ENCODE measurements at regions not wholly inside any gene's neighbourhood (a gene's known extent, or its start where the extent isn't known, plus 50 kb on each side); places are given as distances from the start of the nearest gene placed in this dataset.

DNA sequence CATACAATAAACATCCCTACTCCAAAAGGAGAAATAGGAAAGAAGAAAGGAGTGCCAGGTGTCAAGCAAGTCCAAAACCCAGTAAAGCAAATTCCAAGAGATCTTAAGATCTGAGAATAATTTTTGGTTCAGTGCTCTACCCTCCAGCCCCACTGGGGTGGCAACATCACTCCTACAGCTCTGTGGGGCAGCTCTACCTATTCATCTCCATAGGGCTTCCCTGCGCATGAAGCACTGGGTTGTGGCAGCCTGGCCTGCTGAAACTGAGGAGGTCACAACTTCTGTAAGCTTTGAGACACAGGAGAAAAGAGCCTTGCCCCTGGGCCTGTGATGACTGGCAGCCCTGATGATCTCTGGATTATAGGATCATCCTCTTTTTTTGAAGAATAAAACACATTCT, 378.2 kb upstream of the SOX14 start:
- no peaks in the 10 kb centered on the region for H4K20me1 ChIP-seq (ENCODE audit: insufficient read depth)
- no peaks in the 10 kb centered on the region for H3K9me3 ChIP-seq (ENCODE audit: low read length)
- H2AFZ ChIP-seq (ENCODE audit: low read depth, low read length), result no peak overlapping the region
- no peak overlapping the region for H3K4me3 ChIP-seq (ENCODE audit: low read length)
- H3K27me3 ChIP-seq (ENCODE audit: insufficient read depth, low read depth, low read length), result no peaks in the 10 kb centered on the region
- H3F3A ChIP-seq (ENCODE audit: insufficient read depth, low read length, poor library complexity, severe bottlenecking), result no peaks in the 10 kb centered on the region
- TF ChIP-seq, protein P1, sequence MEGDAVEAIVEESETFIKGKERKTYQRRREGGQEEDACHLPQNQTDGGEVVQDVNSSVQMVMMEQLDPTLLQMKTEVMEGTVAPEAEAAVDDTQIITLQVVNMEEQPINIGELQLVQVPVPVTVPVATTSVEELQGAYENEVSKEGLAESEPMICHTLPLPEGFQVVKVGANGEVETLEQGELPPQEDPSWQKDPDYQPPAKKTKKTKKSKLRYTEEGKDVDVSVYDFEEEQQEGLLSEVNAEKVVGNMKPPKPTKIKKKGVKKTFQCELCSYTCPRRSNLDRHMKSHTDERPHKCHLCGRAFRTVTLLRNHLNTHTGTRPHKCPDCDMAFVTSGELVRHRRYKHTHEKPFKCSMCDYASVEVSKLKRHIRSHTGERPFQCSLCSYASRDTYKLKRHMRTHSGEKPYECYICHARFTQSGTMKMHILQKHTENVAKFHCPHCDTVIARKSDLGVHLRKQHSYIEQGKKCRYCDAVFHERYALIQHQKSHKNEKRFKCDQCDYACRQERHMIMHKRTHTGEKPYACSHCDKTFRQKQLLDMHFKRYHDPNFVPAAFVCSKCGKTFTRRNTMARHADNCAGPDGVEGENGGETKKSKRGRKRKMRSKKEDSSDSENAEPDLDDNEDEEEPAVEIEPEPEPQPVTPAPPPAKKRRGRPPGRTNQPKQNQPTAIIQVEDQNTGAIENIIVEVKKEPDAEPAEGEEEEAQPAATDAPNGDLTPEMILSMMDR (IDR thresholded peaks at IDR 0.05; ENCODE audit: poor library complexity, severe bottlenecking), result no peak
- TF ChIP-seq RAD21 (conservative IDR thresholded peaks at IDR 0.05), result no peak
- TF ChIP-seq SMC3 (conservative IDR thresholded peaks at IDR 0.05; ENCODE audit: poor library complexity), result no peak
- no peak for TF ChIP-seq MXI1 (conservative IDR thresholded peaks at IDR 0.05; ENCODE audit: poor library complexity, severe bottlenecking)
- H3K27ac ChIP-seq (ENCODE audit: low read length), result no peak overlapping the region
- no peak overlapping the region for H3K9ac ChIP-seq (ENCODE audit: low read length)
- no peaks in the 10 kb centered on the region for H3K9me2 ChIP-seq (ENCODE audit: insufficient read depth, low read length)
- H3K4me2 ChIP-seq (ENCODE audit: low read length), result no peak overlapping the region
- no peaks in the 10 kb centered on the region for H3K79me2 ChIP-seq (replicated peaks; ENCODE audit: insufficient read depth, low read length)
- H3K36me3 ChIP-seq (ENCODE audit: insufficient read depth, low read length), result no peaks in the 10 kb centered on the region

GRCh38 chr3:137409584-137409983, 354.5 kb upstream of the SOX14 start:
- Histone ChIP-seq H3K9me3 (ENCODE audit: low read length) (no peaks in the 10 kb centered on the region), H2AFZ (ENCODE audit: low read depth, low read length) (no peak overlapping the region), H3K27ac (ENCODE audit: low read length) (no peak overlapping the region), H3K36me3 (ENCODE audit: insufficient read depth, low read length) (no peaks in the 10 kb centered on the region), H3F3A (ENCODE audit: insufficient read depth, low read length, poor library complexity, severe bottlenecking) (no peaks in the 10 kb centered on the region), H3K27me3 (ENCODE audit: insufficient read depth, low read depth, low read length) (no peaks in the 10 kb centered on the region), H3K79me2 (replicated peaks; ENCODE audit: insufficient read depth, low read length) (no peaks in the 10 kb centered on the region), H3K9ac (ENCODE audit: low read length) (no peak overlapping the region), H3K4me3 (ENCODE audit: low read length) (no peak overlapping the region), H3K9me2 (ENCODE audit: insufficient read depth, low read length) (no peaks in the 10 kb centered on the region), H4K20me1 (ENCODE audit: insufficient read depth) (no peaks in the 10 kb centered on the region), H3K4me2 (ENCODE audit: low read length) (no peak overlapping the region)
- TF ChIP-seq EP300 (conservative IDR thresholded peaks at IDR 0.05; ENCODE audit: poor library complexity, severe bottlenecking) (no peak), SMC3 (conservative IDR thresholded peaks at IDR 0.05; ENCODE audit: poor library complexity) (no peak), MXI1 (conservative IDR thresholded peaks at IDR 0.05; ENCODE audit: poor library complexity, severe bottlenecking) (no peak), EZH2 (IDR thresholded peaks at IDR 0.05; ENCODE audit: borderline replicate concordance, insufficient read depth, low read length, poor library complexity, severe bottlenecking) (no peak)

DNA sequence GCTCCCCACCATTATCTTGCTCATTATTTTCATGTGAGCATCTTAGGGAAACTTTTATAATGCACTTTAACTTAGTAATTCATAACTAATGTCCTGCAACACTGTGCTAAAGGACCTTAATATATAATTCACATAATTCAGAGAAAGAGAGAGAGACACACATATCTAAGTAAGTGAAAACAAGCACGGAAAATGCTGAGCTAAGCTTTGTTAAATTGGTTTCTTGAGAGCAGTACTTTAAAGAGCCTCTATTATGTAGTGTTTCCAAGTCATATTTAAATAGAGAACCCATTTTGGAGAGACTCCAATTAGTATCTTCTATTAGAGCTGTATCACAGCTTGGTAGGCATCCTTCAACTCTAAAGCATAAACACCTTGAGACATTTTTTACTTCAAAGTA, 354.1 kb upstream of the SOX14 start:
- H3K4me2 ChIP-seq (ENCODE audit: low read length), result no peak overlapping the region
- no peak overlapping the region for H3K9ac ChIP-seq (ENCODE audit: low read length)
- H3K9me2 ChIP-seq (ENCODE audit: insufficient read depth, low read length), result no peaks in the 10 kb centered on the region
- H3K79me2 ChIP-seq (replicated peaks; ENCODE audit: insufficient read depth, low read length), result no peaks in the 10 kb centered on the region
- no peaks in the 10 kb centered on the region for H3K9me3 ChIP-seq (ENCODE audit: low read length)
- no peak overlapping the region for H2AFZ ChIP-seq (ENCODE audit: low read depth, low read length)
- no peaks in the 10 kb centered on the region for H3F3A ChIP-seq (ENCODE audit: insufficient read depth, low read length, poor library complexity, severe bottlenecking)
- no peaks in the 10 kb centered on the region for H4K20me1 ChIP-seq (ENCODE audit: insufficient read depth)
- no peaks in the 10 kb centered on the region for H3K36me3 ChIP-seq (ENCODE audit: insufficient read depth, low read length)
- H3K4me3 ChIP-seq (ENCODE audit: low read length), result no peak overlapping the region
- no peaks in the 10 kb centered on the region for H3K27me3 ChIP-seq (ENCODE audit: insufficient read depth, low read depth, low read length)
- no peak for TF ChIP-seq REST (IDR thresholded peaks at IDR 0.05; ENCODE audit: borderline replicate concordance)
- TF ChIP-seq MXI1 (conservative IDR thresholded peaks at IDR 0.05; ENCODE audit: poor library complexity, severe bottlenecking), result no peak
- TF ChIP-seq TAF1 (IDR thresholded peaks at IDR 0.05; ENCODE audit: low read depth), result no peak
- TF ChIP-seq SMC3 (conservative IDR thresholded peaks at IDR 0.05; ENCODE audit: poor library complexity), result no peak
- no peak for TF ChIP-seq POLR2AphosphoS5 (IDR thresholded peaks at IDR 0.05)
- no peak for TF ChIP-seq RAD21 (conservative IDR thresholded peaks at IDR 0.05)
- TF ChIP-seq EP300 (conservative IDR thresholded peaks at IDR 0.05; ENCODE audit: poor library complexity, severe bottlenecking), result no peak
- TF ChIP-seq, protein P1 (IDR thresholded peaks at IDR 0.05; ENCODE audit: poor library complexity, severe bottlenecking), result no peak
- no peak for TF ChIP-seq EZH2 (IDR thresholded peaks at IDR 0.05; ENCODE audit: borderline replicate concordance, insufficient read depth, low read length, poor library complexity, severe bottlenecking)
- no peak overlapping the region for H3K27ac ChIP-seq (ENCODE audit: low read length)

Measured in neural cell (in vitro differentiated cells).